Keratinocyte (primary cell): ENCODE measurements at regions not wholly inside any gene's neighbourhood (a gene's known extent, or its start where the extent isn't known, plus 50 kb on each side); places are given as distances from the start of the nearest gene placed in this dataset.

ENCODE experiments used
- DNase-seq: peaks from one replicate; pipeline ENCODE4 v3.0.0-alpha.2; 2011; ENCODE audit warnings: low read depth, missing footprints, low spot score
- FAIRE-seq: peaks from 2 replicates; lab custom pipeline; 2011; peaks lifted over from hg19 to GRCh38; lab: Jason Lieb, UNC
- H2AFZ ChIP-seq: 2 replicates; pipeline ENCODE4 v1.6.0; 2012; ENCODE audit warnings: low read length, control low read depth, inconsistent platforms; ENCODE audit not compliant: control insufficient read depth
- H3K27ac ChIP-seq: 2 replicates; pipeline ENCODE4 v1.5.1; 2011; ENCODE audit warnings: low read length; ENCODE audit not compliant: control insufficient read depth, insufficient read depth
- H3K27me3 ChIP-seq: 3 replicates; pipeline ENCODE4 v1.6.0; 2011; ENCODE audit warnings: low read length; ENCODE audit not compliant: control insufficient read depth, insufficient read depth; ENCODE audit errors: extremely low read depth
- H3K36me3 ChIP-seq, 2 experiments: 2 replicates in 1 of 2; 3 replicates in 1 of 2; pipeline ENCODE4 v1.5.1; 2011; ENCODE audit warnings: low read length in 2 of 2, mild to moderate bottlenecking in 1 of 2; ENCODE audit not compliant: control insufficient read depth in 2 of 2, insufficient read depth in 2 of 2; ENCODE audit errors: extremely low read depth in 1 of 2
- H3K4me1 ChIP-seq: 3 replicates; pipeline ENCODE4 v1.5.1; 2011; ENCODE audit warnings: low read length; ENCODE audit not compliant: control insufficient read depth, insufficient read depth; ENCODE audit errors: extremely low read depth
- H3K4me2 ChIP-seq: 3 replicates; pipeline ENCODE4 v1.6.0; 2011; ENCODE audit warnings: low read depth, low read length; ENCODE audit not compliant: control insufficient read depth, insufficient read depth; ENCODE audit errors: extremely low read depth
- H3K4me3 ChIP-seq, 3 experiments: fragments of 200-600 bp in 1 of 3; sonication (generic) in 1 of 3; 2 replicates in 2 of 3; 3 replicates in 1 of 3; pipeline ENCODE4 v1.5.1; 2011 to 2016; ENCODE audit warnings: low read length in 3 of 3, mild to moderate bottlenecking in 3 of 3, control low read depth in 2 of 3, inconsistent platforms in 1 of 3, low read depth in 1 of 3, mixed read lengths in 1 of 3, mixed run types in 1 of 3, moderate library complexity in 1 of 3; ENCODE audit not compliant: control insufficient read depth in 2 of 3, insufficient read depth in 2 of 3; ENCODE audit errors: extremely low read depth in 1 of 3
- H3K79me2 ChIP-seq: 2 replicates; pipeline ENCODE4 v1.6.0; 2012; ENCODE audit warnings: low read length; ENCODE audit not compliant: control insufficient read depth, insufficient read depth
- H3K9ac ChIP-seq: 3 replicates; pipeline ENCODE4 v1.6.0; 2011; ENCODE audit warnings: low read length; ENCODE audit not compliant: control insufficient read depth, insufficient read depth; ENCODE audit errors: extremely low read depth
- H3K9me1 ChIP-seq: 3 replicates; pipeline ENCODE4 v1.6.0; 2011; ENCODE audit warnings: low read length; ENCODE audit not compliant: control insufficient read depth, insufficient read depth; ENCODE audit errors: extremely low read depth
- H3K9me3 ChIP-seq: 2 replicates; pipeline ENCODE4 v1.5.1; 2012; ENCODE audit warnings: low read depth, low read length; ENCODE audit not compliant: control insufficient read depth
- H4K20me1 ChIP-seq: 3 replicates; pipeline ENCODE4 v1.6.0; 2011; ENCODE audit warnings: low read length; ENCODE audit not compliant: control insufficient read depth, insufficient read depth; ENCODE audit errors: extremely low read depth
- EZH2 ChIP-seq: IDR thresholded peaks from one replicate; pipeline ENCODE4 v1.6.1; 2012; ENCODE audit warnings: inconsistent platforms, mild to moderate bottlenecking, low read length, moderate library complexity
- dilution Hi-C: fragments of 300-500 bp; cut with MboI; formaldehyde crosslinking; loops from one replicate; pipeline ENCODE4 v1.7.0; 2020; ENCODE audit warnings: low sequenced_read_pairs; ENCODE audit not compliant: extremely low pct_ligation_motif_present
- TF ChIP-seq, protein P1 (sequence below), 3 experiments: IDR thresholded peaks in 1 of 3; conservative IDR thresholded peaks in 1 of 3; optimal IDR thresholded peaks in 1 of 3; 2 replicates in 2 of 3; 3 replicates in 1 of 3; pipeline versions ENCODE3 to v1.5.1; 2011; ENCODE audit warnings: low read length in 3 of 3, mild to moderate bottlenecking in 3 of 3, moderate library complexity in 2 of 3, control low read depth in 1 of 3, inconsistent platforms in 1 of 3; ENCODE audit not compliant: insufficient read depth in 2 of 3; ENCODE audit errors: extremely low read depth in 1 of 3

DNA sequence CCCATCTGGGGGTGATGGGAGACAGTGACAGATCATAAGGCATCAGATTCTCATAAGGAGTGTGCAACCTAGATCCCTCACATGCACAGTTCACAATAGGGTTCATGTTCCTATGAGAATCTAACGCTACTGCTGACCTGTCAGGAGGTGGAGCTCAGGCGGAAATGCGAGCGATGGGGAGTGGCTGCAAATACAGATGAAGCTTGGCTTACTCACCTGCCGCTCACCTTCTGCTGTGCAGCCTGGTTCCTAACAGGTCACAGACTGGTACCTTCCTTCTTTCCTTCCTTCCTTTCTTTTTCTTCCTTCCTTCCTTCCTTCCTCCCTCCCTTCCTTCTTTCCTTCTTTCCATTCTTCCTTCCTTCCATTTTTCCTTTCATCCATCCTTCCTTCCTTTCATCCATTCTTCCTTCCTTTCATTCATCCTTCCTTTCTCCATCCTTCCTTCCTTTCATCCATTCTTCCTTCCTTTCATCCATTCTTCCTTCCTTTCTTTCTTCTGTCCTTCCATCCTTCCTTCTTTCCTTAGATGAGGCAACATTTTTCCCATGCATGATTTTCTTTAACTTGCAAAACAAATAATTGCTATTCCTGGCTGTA, 370.0 kb upstream of the AUTS2 start:
- FAIRE-seq (no peak), DNase-seq (no peak)
- no peaks in the 10 kb centered on the region for H3K27me3 ChIP-seq
- H3K4me1 ChIP-seq, result no peaks in the 10 kb centered on the region
- H3K4me3 ChIP-seq, result no peak overlapping the region
- H3K4me2 ChIP-seq, result no peak overlapping the region
- no peaks in the 10 kb centered on the region for H3K36me3 ChIP-seq
- no peak overlapping the region for H3K27ac ChIP-seq
- no peaks in the 10 kb centered on the region for H3K79me2 ChIP-seq
- H2AFZ ChIP-seq, result no peak overlapping the region
- H3K9me1 ChIP-seq, result no peaks in the 10 kb centered on the region
- peaks cover 3% of the 10 kb centered on the region for H3K9me3 ChIP-seq
- H4K20me1 ChIP-seq, result no peaks in the 10 kb centered on the region
- H3K9ac ChIP-seq, result no peak overlapping the region
- TF ChIP-seq, protein P1, sequence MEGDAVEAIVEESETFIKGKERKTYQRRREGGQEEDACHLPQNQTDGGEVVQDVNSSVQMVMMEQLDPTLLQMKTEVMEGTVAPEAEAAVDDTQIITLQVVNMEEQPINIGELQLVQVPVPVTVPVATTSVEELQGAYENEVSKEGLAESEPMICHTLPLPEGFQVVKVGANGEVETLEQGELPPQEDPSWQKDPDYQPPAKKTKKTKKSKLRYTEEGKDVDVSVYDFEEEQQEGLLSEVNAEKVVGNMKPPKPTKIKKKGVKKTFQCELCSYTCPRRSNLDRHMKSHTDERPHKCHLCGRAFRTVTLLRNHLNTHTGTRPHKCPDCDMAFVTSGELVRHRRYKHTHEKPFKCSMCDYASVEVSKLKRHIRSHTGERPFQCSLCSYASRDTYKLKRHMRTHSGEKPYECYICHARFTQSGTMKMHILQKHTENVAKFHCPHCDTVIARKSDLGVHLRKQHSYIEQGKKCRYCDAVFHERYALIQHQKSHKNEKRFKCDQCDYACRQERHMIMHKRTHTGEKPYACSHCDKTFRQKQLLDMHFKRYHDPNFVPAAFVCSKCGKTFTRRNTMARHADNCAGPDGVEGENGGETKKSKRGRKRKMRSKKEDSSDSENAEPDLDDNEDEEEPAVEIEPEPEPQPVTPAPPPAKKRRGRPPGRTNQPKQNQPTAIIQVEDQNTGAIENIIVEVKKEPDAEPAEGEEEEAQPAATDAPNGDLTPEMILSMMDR (optimal IDR thresholded peaks at IDR 0.05 in 1 of 3, IDR thresholded peaks at IDR 0.05 in 1 of 3, conservative IDR thresholded peaks at IDR 0.05 in 1 of 3; ENCODE audit: extremely low read depth in 1 of 3, insufficient read depth in 2 of 3, low read length in 3 of 3), result no peak
- TF ChIP-seq EZH2, result no peak
- dilution Hi-C loops, result no loop called here

DNA sequence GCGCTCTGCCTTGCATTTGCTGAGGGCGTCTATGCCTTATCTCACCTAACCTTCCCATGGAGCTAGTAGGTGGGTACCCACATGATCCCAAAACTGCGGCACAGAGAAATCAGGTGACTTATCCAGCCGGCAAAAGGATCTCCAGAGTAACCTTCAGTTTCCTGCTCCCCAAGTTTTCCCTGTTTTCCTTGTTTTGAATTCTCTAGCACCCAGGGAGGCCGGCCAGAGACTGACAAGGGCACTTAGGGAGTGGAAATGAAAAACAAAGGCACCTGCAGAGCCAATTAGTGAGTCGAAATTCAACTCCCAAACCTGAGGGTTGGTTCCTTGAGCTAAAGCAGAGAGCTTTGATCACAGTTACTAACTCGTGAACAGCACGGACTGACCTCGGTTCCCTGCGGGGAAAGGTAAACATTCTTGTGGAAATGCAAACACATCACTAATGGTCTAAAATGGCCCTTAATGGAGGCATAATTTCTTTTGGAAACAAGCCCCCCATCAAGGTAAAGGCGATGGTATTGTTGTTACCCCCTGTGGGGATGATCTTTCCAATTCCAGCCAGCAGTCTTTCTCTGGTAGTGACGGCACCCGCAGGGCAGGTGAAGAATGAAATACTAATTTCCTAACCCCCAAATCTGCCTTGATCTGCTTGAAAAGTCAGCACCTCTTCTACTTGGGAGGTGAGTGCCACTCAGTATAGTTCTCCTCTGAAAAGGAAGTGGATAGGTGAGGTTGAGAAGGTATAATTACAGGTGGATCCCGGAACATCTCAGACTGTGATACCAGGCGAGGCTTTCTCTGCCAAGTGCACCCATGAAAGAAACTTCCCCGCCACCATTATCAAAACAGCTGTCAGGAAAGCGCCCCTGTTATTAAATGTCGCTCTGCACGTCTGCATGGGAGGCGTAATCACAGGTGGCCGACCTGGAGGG, 365.6 kb upstream of the AUTS2 start:
- H3K27me3 ChIP-seq, result no peaks in the 10 kb centered on the region
- no peaks in the 10 kb centered on the region for H3K4me1 ChIP-seq
- H3K4me2 ChIP-seq, result no peak overlapping the region
- no peaks in the 10 kb centered on the region for H3K36me3 ChIP-seq
- no peak for DNase-seq
- no peak for TF ChIP-seq EZH2
- TF ChIP-seq, protein P1 (optimal IDR thresholded peaks at IDR 0.05 in 1 of 3, IDR thresholded peaks at IDR 0.05 in 1 of 3, conservative IDR thresholded peaks at IDR 0.05 in 1 of 3; ENCODE audit: extremely low read depth in 1 of 3, insufficient read depth in 2 of 3, low read length in 3 of 3), result no peak
- H2AFZ ChIP-seq, result no peak overlapping the region
- no peaks in the 10 kb centered on the region for H3K79me2 ChIP-seq
- no peak overlapping the region for H3K4me3 ChIP-seq
- no peaks in the 10 kb centered on the region for H3K9me3 ChIP-seq
- FAIRE-seq, result no peak
- dilution Hi-C loops, result no loop called here
- H4K20me1 ChIP-seq, result no peaks in the 10 kb centered on the region
- no peak overlapping the region for H3K9ac ChIP-seq
- no peaks in the 10 kb centered on the region for H3K9me1 ChIP-seq
- no peak overlapping the region for H3K27ac ChIP-seq
